Spleen (tissue), 11 donors: ENCODE measurements at regions not wholly inside any gene's neighbourhood (a gene's known extent, or its start where the extent isn't known, plus 50 kb on each side); places are given as distances from the start of the nearest gene placed in this dataset.

Source experiments
- DNase-seq: peaks from one replicate; pipeline ENCODE4 v3.0.0-alpha.2; 2020
- H3K27ac ChIP-seq, 8 donors: fragments of 200-600 bp; sonication (generic) in 7 of 8; 1 replicate in 4 of 8; 2 replicates in 4 of 8; pipeline versions ENCODE4 v1.5.0 to v1.8.0; 2016 to 2021; ENCODE audit warnings: inconsistent platforms in 4 of 8, mild to moderate bottlenecking in 4 of 8, moderate library complexity in 1 of 8
- H3K27me3 ChIP-seq, 7 donors: fragments of 200-600 bp; sonication (generic) in 6 of 7; replicated peaks in 1 of 7; 1 replicate in 4 of 7; 2 replicates in 3 of 7; pipeline versions ENCODE4 v1.5.0 to v1.8.0; 2016 to 2021; ENCODE audit warnings: inconsistent platforms in 3 of 7, mild to moderate bottlenecking in 1 of 7
- H3K36me3 ChIP-seq, 6 donors: fragments of 200-600 bp; sonication (generic) in 5 of 6; 1 replicate in 4 of 6; 2 replicates in 2 of 6; pipeline versions ENCODE4 v1.5.0 to v1.8.0; 2016 to 2021; ENCODE audit warnings: inconsistent platforms in 2 of 6
- H3K4me1 ChIP-seq, 6 donors: fragments of 200-600 bp; sonication (generic) in 5 of 6; 1 replicate in 3 of 6; 2 replicates in 3 of 6; pipeline versions ENCODE4 v1.5.0 to v1.8.0; 2016 to 2021; ENCODE audit warnings: inconsistent platforms in 3 of 6
- H3K4me3 ChIP-seq, 8 donors: fragments of 200-600 bp; sonication (generic) in 7 of 8; 1 replicate in 4 of 8; 2 replicates in 4 of 8; pipeline versions ENCODE4 v1.5.0 to v1.8.0; 2016 to 2021; ENCODE audit warnings: inconsistent platforms in 4 of 8, mild to moderate bottlenecking in 4 of 8, moderate library complexity in 2 of 8
- H3K9me3 ChIP-seq, 8 donors: fragments of 200-600 bp; sonication (generic) in 7 of 8; 1 replicate in 4 of 8; 2 replicates in 4 of 8; pipeline versions ENCODE4 v1.5.0 to v1.8.0; 2016 to 2021; ENCODE audit warnings: inconsistent platforms in 4 of 8
- POLR2A ChIP-seq, 3 donors: fragments of 450-650 bp; IDR thresholded peaks; one replicate each; pipeline ENCODE4 v1.5.1; 2017; ENCODE audit warnings: antibody characterized with exemption in 3 of 3, mild to moderate bottlenecking in 1 of 3
- POLR2AphosphoS5 ChIP-seq, 3 donors: sonication (generic); formaldehyde crosslinking; IDR thresholded peaks; one replicate each; pipeline ENCODE4 v1.5.1; 2017; ENCODE audit warnings: antibody characterized with exemption in 3 of 3
- WGBS, 5 donors: extraction: QIAGEN DNeasy Blood & Tissue Kit in 3 of 5; methylation state at CpG; one replicate each; pipeline versions ENCODE4 v1.1.5 to v1.1.7; 2013 to 2018; 5-methylcytosine and 5-hydroxymethylcytosine counted together
- intact Hi-C: fragments of 100-400 bp; cut with DNase I; formaldehyde crosslinking; loops from one replicate; pipeline ENCODE4 v1.15.0; 2023; ENCODE audit warnings: low total_unique reads
- TF ChIP-seq, protein P1 (sequence below), 11 experiments: fragments of 200-600 bp in 7 of 11; fragments of 450-650 bp in 4 of 11; sonication (generic) in 4 of 11; IDR thresholded peaks in 8 of 11; conservative IDR thresholded peaks in 3 of 11; 1 replicate in 7 of 11; 2 replicates in 4 of 11; pipeline versions ENCODE4 v1.4.0 to v1.8.0; 2016 to 2021; ENCODE audit warnings: antibody characterized with exemption in 11 of 11, inconsistent platforms in 4 of 11, mild to moderate bottlenecking in 1 of 11
- donor health status: healthy with polysubstance abuse.
- donor health status: DM: no; HTN: no; CAD: no; lungs with moderate emphysema.
- donor health status: DM: no; HTN: no; CAD: no.
- donor health status: Bipolar disorder and iron deficiency.
- donor health status: healthy.
- donor health status: DM: no; HTN: no; CAD: no.
- donor health status: DM: yes; HTN: yes; CAD: no.

DNA sequence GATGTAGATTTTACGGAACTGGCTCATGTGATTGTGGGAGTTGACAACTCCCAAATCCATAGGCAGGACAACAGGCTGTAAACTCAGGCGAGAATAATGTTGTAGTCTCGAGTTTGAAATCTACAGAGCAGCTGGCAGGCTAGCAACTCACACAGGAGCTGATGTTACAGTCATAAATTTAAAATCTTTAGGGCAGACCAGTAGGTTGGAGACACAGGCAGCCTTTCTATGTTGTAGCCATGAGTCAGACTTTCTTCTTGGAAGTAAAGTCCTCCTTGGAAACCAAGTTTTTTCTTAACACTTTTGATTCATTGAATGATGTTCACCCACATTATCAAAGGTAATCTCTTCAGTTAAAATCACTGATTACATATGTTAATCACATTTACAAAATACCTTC, 89.1 kb upstream of the ALCAM start:
- no peaks in the 10 kb centered on the region for H3K9me3 ChIP-seq
- H3K27ac ChIP-seq = no peak overlapping the region
- WGBS, 5 donors = 77 to 86% (median 84%) methylated on average over 3 of the region's 3 CpGs

DNA sequence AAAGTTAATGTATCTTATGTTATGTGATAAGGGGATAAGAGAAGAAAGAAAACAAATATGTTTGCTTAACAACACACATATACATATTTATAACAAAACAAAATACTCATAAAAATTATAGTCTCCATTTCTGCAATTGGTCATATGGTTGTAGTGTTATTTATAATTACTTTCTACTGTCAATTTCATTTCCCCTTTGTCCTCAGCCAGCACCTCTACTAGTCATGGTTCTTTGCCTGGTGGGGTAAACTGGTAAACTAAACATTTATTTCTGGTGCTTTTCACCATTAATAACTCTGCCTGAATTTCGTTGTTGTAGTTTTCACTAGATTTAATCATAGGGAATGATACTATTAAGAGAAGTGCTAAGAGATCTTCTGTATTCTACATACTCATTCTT, 88.0 kb upstream of the ALCAM start:
- TF ChIP-seq POLR2A (IDR thresholded peaks at IDR 0.05) (no peak), POLR2AphosphoS5 (IDR thresholded peaks at IDR 0.05) (no peak)
- TF ChIP-seq, protein P1, sequence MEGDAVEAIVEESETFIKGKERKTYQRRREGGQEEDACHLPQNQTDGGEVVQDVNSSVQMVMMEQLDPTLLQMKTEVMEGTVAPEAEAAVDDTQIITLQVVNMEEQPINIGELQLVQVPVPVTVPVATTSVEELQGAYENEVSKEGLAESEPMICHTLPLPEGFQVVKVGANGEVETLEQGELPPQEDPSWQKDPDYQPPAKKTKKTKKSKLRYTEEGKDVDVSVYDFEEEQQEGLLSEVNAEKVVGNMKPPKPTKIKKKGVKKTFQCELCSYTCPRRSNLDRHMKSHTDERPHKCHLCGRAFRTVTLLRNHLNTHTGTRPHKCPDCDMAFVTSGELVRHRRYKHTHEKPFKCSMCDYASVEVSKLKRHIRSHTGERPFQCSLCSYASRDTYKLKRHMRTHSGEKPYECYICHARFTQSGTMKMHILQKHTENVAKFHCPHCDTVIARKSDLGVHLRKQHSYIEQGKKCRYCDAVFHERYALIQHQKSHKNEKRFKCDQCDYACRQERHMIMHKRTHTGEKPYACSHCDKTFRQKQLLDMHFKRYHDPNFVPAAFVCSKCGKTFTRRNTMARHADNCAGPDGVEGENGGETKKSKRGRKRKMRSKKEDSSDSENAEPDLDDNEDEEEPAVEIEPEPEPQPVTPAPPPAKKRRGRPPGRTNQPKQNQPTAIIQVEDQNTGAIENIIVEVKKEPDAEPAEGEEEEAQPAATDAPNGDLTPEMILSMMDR (IDR thresholded peaks at IDR 0.05 in 8 of 11, conservative IDR thresholded peaks at IDR 0.05 in 3 of 11) = no peak
- Histone ChIP-seq H3K9me3 (no peaks in the 10 kb centered on the region), H3K27ac (no peak overlapping the region), H3K36me3 (no peaks in the 10 kb centered on the region), H3K27me3 (no peaks in the 10 kb centered on the region), H3K4me1 (no peaks in the 10 kb centered on the region), H3K4me3 (no peak overlapping the region)
- 38 to 62% (median 41%) methylated on average over 1 of the region's 1 CpG for WGBS, 5 donors
- intact Hi-C loops = no loop called here
- DNase-seq = no peak

More for the DNA sequence above, 89.1 kb upstream of the ALCAM start:
- no peaks in the 10 kb centered on the region for H3K27me3 ChIP-seq
- intact Hi-C loops = no loop called here
- H3K4me3 ChIP-seq = no peak overlapping the region
- no peak for DNase-seq
- TF ChIP-seq POLR2A (IDR thresholded peaks at IDR 0.05) = no peak
- TF ChIP-seq POLR2AphosphoS5 (IDR thresholded peaks at IDR 0.05) = no peak
- TF ChIP-seq, protein P1 (IDR thresholded peaks at IDR 0.05 in 8 of 11, conservative IDR thresholded peaks at IDR 0.05 in 3 of 11) = no peak
- no peaks in the 10 kb centered on the region for H3K4me1 ChIP-seq
- no peaks in the 10 kb centered on the region for H3K36me3 ChIP-seq

DNA sequence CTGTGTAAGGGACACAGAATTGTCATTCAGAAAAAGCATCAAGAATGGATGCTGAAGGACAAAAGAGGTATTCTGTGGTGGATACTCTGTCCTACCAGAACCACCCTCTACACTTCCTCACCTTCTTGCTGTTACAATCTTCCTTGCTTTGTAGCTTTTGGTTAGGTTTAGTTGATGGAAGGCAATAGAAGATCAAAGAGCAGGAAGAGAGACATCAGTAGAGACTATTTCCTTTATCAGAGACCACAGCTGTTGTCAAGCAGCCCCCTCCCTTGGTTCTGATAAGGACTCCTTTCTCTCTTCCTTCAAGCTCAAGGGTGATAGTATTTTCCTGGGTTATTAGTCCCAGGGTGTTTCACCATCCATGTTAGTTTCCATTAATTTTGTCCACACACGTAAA, 84.7 kb upstream of the ALCAM start:
- intact Hi-C loops = no loop called here

DNA sequence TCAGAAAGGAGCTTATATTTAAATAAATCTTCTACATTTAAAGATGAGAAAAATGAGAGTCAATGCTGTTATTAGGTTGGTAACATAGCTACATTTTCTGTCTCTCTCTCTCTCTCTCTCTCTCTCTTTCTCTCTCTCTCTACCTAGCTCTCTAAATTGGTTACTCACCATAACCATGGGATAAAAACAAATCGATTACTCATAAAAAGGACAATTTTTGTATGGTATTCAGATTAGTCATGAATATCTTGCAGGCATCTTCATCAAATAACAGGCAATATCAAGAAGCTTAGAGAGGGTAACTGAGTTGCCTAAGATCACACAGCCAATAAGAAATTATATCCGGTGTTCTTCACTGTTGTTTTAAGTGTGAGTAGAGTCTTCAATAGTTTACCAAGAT, 81.8 kb upstream of the ALCAM start:
- Histone ChIP-seq H3K4me1 (no peaks in the 10 kb centered on the region), H3K36me3 (no peaks in the 10 kb centered on the region), H3K4me3 (no peak overlapping the region), H3K27me3 (no peaks in the 10 kb centered on the region), H3K9me3 (peaks cover 0 to 2% (median 0%) of the 10 kb centered on the region in 8 donors), H3K27ac (no peak overlapping the region)
- intact Hi-C loops = no loop called here
- TF ChIP-seq, protein P1 (IDR thresholded peaks at IDR 0.05 in 8 of 11, conservative IDR thresholded peaks at IDR 0.05 in 3 of 11) = no peak
- TF ChIP-seq POLR2A (IDR thresholded peaks at IDR 0.05) = no peak
- no peak for TF ChIP-seq POLR2AphosphoS5 (IDR thresholded peaks at IDR 0.05)
- WGBS, 5 donors = 57 to 74% (median 64%) methylated on average over 2 of the region's 2 CpGs
- no peak for DNase-seq

More for the DNA sequence above, 84.7 kb upstream of the ALCAM start:
- DNase-seq = no peak
- 71 to 88% (median 77%) methylated on average over 1 of the region's 1 CpG for WGBS, 5 donors
- TF ChIP-seq POLR2AphosphoS5 (IDR thresholded peaks at IDR 0.05) = no peak
- TF ChIP-seq, protein P1 (IDR thresholded peaks at IDR 0.05 in 8 of 11, conservative IDR thresholded peaks at IDR 0.05 in 3 of 11) = no peak
- no peak for TF ChIP-seq POLR2A (IDR thresholded peaks at IDR 0.05)
- no peak overlapping the region for H3K27ac ChIP-seq
- H3K27me3 ChIP-seq = no peaks in the 10 kb centered on the region
- H3K4me1 ChIP-seq = no peaks in the 10 kb centered on the region
- H3K9me3 ChIP-seq = no peaks in the 10 kb centered on the region
- no peak overlapping the region for H3K4me3 ChIP-seq
- H3K36me3 ChIP-seq = no peaks in the 10 kb centered on the region
